CD4-positive, CD25-positive, alpha-beta regulatory T cell (primary cell): ENCODE measurements at regions not wholly inside any gene's neighbourhood (a gene's known extent, or its start where the extent isn't known, plus 50 kb on each side); places are given as distances from the start of the nearest gene placed in this dataset.

Experiments used
- ATAC-seq, 2 donors: fragments of 150-1000 bp; cut with Tn5 transposase; one replicate each; pipeline ENCODE4 v1.10.0; 2021; ENCODE audit warnings: low read depth in 2 of 2, moderate number of reproducible peaks in 2 of 2, moderate library complexity in 1 of 2
- DNase-seq, 3 donors: peaks; one replicate each; pipeline versions ENCODE4 v3.0.0 to v3.0.0-alpha.2; 2012 to 2022; ENCODE audit warnings: mixed read lengths in 1 of 3
- H3K27ac ChIP-seq: one replicate; pipeline ENCODE4 v1.7.0; 2013; ENCODE audit warnings: mild to moderate bottlenecking, low read length; ENCODE audit not compliant: insufficient read depth, poor library complexity, severe bottlenecking
- H3K27me3 ChIP-seq: one replicate; pipeline ENCODE4 v1.7.0; 2013; ENCODE audit warnings: low read length; ENCODE audit not compliant: control insufficient read depth, insufficient read depth
- H3K36me3 ChIP-seq: one replicate; pipeline ENCODE4 v1.7.0; 2013; ENCODE audit warnings: mild to moderate bottlenecking, low read length, moderate library complexity; ENCODE audit not compliant: control insufficient read depth, insufficient read depth
- H3K4me1 ChIP-seq: 2 replicates; pipeline ENCODE4 v1.7.0; 2013; ENCODE audit warnings: mild to moderate bottlenecking, low read length; ENCODE audit not compliant: insufficient read depth, control insufficient read depth, poor library complexity, severe bottlenecking
- H3K4me3 ChIP-seq: one replicate; pipeline ENCODE4 v1.7.0; 2013; ENCODE audit warnings: low read depth, mild to moderate bottlenecking, low read length, moderate library complexity
- H3K9me3 ChIP-seq, 2 experiments: 1 replicate in 1 of 2; 2 replicates in 1 of 2; pipeline ENCODE4 v1.7.0; 2013; ENCODE audit warnings: low read length in 2 of 2, mild to moderate bottlenecking in 1 of 2, moderate library complexity in 1 of 2; ENCODE audit not compliant: control insufficient read depth in 2 of 2
- H3K27ac Mint-ChIP-seq, 3 donors: one replicate each; pipeline ENCODE4 v1.8.0; 2020 to 2022; ENCODE audit warnings: mild to moderate bottlenecking in 3 of 3, mixed read lengths in 3 of 3, moderate library complexity in 2 of 3
- H3K27me3 Mint-ChIP-seq: one replicate; pipeline ENCODE4 v1.8.0; 2022; ENCODE audit warnings: mild to moderate bottlenecking, mixed read lengths
- H3K36me3 Mint-ChIP-seq: one replicate; pipeline ENCODE4 v1.8.0; 2020; ENCODE audit warnings: mixed read lengths
- H3K4me1 Mint-ChIP-seq, 4 donors: one replicate each; pipeline ENCODE4 v1.8.0; 2020 to 2022; ENCODE audit warnings: mixed read lengths in 4 of 4, mild to moderate bottlenecking in 1 of 4
- H3K4me3 Mint-ChIP-seq, 4 donors: one replicate each; pipeline ENCODE4 v1.8.0; 2020 to 2022; ENCODE audit warnings: mild to moderate bottlenecking in 4 of 4, mixed read lengths in 4 of 4, moderate library complexity in 3 of 4
- H3K9me3 Mint-ChIP-seq, 7 donors: one replicate each; pipeline ENCODE4 v1.8.0; 2020 to 2022; ENCODE audit warnings: mixed read lengths in 7 of 7, mild to moderate bottlenecking in 3 of 7, moderate library complexity in 2 of 7

GRCh38 chr14:61226015-61226654 is 55.0 kb downstream of the TMEM30B start:
- Histone ChIP-seq H3K4me1 (no peaks in the 10 kb centered on the region), H3K36me3 (no peaks in the 10 kb centered on the region), H3K27ac (no peak overlapping the region), H3K9me3 (no peaks in the 10 kb centered on the region), H3K4me3 (no peak overlapping the region), H3K27me3 (peaks cover 19% of the 10 kb centered on the region)
- H3K27me3 Mint-ChIP-seq, result peaks cover 35% of the 10 kb centered on the region
- no peak overlapping the region for H3K4me3 Mint-ChIP-seq
- no peak overlapping the region for H3K27ac Mint-ChIP-seq
- no peaks in the 10 kb centered on the region for H3K36me3 Mint-ChIP-seq
- no peaks in the 10 kb centered on the region for H3K9me3 Mint-ChIP-seq
- ATAC-seq (no peak), DNase-seq (peak in 1 of 3 donors; percentile 36)
- no peaks in the 10 kb centered on the region for H3K4me1 Mint-ChIP-seq

GRCh38 chr14:61225344-61225743 is 55.8 kb downstream of the TMEM30B start:
- H3K27ac ChIP-seq, result no peak overlapping the region
- peaks cover 17% of the 10 kb centered on the region for H3K27me3 ChIP-seq
- H3K27me3 Mint-ChIP-seq, result peaks cover 35% of the 10 kb centered on the region
- ATAC-seq (no peak), DNase-seq (peak in 1 of 3 donors; percentile 80)
- no peaks in the 10 kb centered on the region for H3K4me1 ChIP-seq
- H3K9me3 Mint-ChIP-seq, result peaks cover 0 to 1% (median 0%) of the 10 kb centered on the region in 7 donors
- no peak overlapping the region for H3K4me3 ChIP-seq
- no peaks in the 10 kb centered on the region for H3K9me3 ChIP-seq
- no peak overlapping the region for H3K27ac Mint-ChIP-seq
- H3K4me3 Mint-ChIP-seq, result no peak overlapping the region
- no peaks in the 10 kb centered on the region for H3K36me3 Mint-ChIP-seq
- H3K4me1 Mint-ChIP-seq, result no peaks in the 10 kb centered on the region
- no peaks in the 10 kb centered on the region for H3K36me3 ChIP-seq

GRCh38 chr14:61223552-61223951 is 57.6 kb downstream of the TMEM30B start:
- Mint-ChIP-seq H3K36me3 (no peaks in the 10 kb centered on the region), H3K27ac (no peak overlapping the region), H3K9me3 (peaks cover 0 to 1% (median 0%) of the 10 kb centered on the region in 7 donors), H3K4me1 (no peaks in the 10 kb centered on the region), H3K27me3 (peaks cover 42% of the 10 kb centered on the region), H3K4me3 (no peak overlapping the region)
- H3K4me1 ChIP-seq, result no peaks in the 10 kb centered on the region
- H3K27ac ChIP-seq, result no peak overlapping the region
- H3K27me3 ChIP-seq, result peaks cover 25% of the 10 kb centered on the region
- H3K9me3 ChIP-seq, result no peaks in the 10 kb centered on the region
- no peak for ATAC-seq
- H3K36me3 ChIP-seq, result no peaks in the 10 kb centered on the region
- no peak overlapping the region for H3K4me3 ChIP-seq
- no peak for DNase-seq

- Histone ChIP-seq H3K36me3 (no peaks in the 10 kb centered on the region), H3K4me3 (no peak overlapping the region), H3K9me3 (no peaks in the 10 kb centered on the region), H3K27ac (no peak overlapping the region), H3K4me1 (no peaks in the 10 kb centered on the region), H3K27me3 (peaks cover 30% of the 10 kb centered on the region)
- Mint-ChIP-seq H3K36me3 (no peaks in the 10 kb centered on the region), H3K4me1 (no peaks in the 10 kb centered on the region), H3K27me3 (peaks cover 42% of the 10 kb centered on the region), H3K4me3 (no peak overlapping the region), H3K27ac (peak overlapping the region in 1 of 3 donors; percentile 2), H3K9me3 (peaks cover 0 to 2% (median 0%) of the 10 kb centered on the region in 7 donors)
- DNase-seq, result no peak
- no peak for ATAC-seq
Measured at GRCh38 chr14:61222388-61222787, 58.8 kb downstream of the TMEM30B start.

GRCh38 chr14:61221906-61222305 is 59.2 kb downstream of the TMEM30B start:
- Mint-ChIP-seq H3K27ac (no peak overlapping the region), H3K9me3 (peaks cover 0 to 2% (median 0%) of the 10 kb centered on the region in 7 donors), H3K4me3 (no peak overlapping the region), H3K4me1 (no peaks in the 10 kb centered on the region), H3K36me3 (no peaks in the 10 kb centered on the region), H3K27me3 (peaks cover 42% of the 10 kb centered on the region)
- H3K4me3 ChIP-seq, result no peak overlapping the region
- H3K36me3 ChIP-seq, result no peaks in the 10 kb centered on the region
- H3K27ac ChIP-seq, result no peak overlapping the region
- ATAC-seq (no peak), DNase-seq (no peak)
- peaks cover 30% of the 10 kb centered on the region for H3K27me3 ChIP-seq
- no peaks in the 10 kb centered on the region for H3K9me3 ChIP-seq
- no peaks in the 10 kb centered on the region for H3K4me1 ChIP-seq

GRCh38 chr14:61219673-61220072 is 61.5 kb downstream of the TMEM30B start:
- Mint-ChIP-seq H3K4me3 (no peak overlapping the region), H3K27me3 (peaks cover 36% of the 10 kb centered on the region), H3K9me3 (peaks cover 0 to 3% (median 0%) of the 10 kb centered on the region in 7 donors), H3K36me3 (no peaks in the 10 kb centered on the region), H3K27ac (no peak overlapping the region), H3K4me1 (no peaks in the 10 kb centered on the region)
- H3K36me3 ChIP-seq, result no peaks in the 10 kb centered on the region
- no peak overlapping the region for H3K4me3 ChIP-seq
- H3K27ac ChIP-seq, result no peak overlapping the region
- ATAC-seq (no peak), DNase-seq (no peak)
- peaks cover 25% of the 10 kb centered on the region for H3K27me3 ChIP-seq
- H3K9me3 ChIP-seq, result no peaks in the 10 kb centered on the region
- no peaks in the 10 kb centered on the region for H3K4me1 ChIP-seq

GRCh38 chr14:61219256-61219655 is 61.9 kb downstream of the TMEM30B start:
- peaks cover 0 to 7% (median 0%) of the 10 kb centered on the region in 7 donors for H3K9me3 Mint-ChIP-seq
- Histone ChIP-seq H3K27me3 (peaks cover 24% of the 10 kb centered on the region), H3K9me3 (no peaks in the 10 kb centered on the region), H3K36me3 (no peaks in the 10 kb centered on the region), H3K27ac (no peak overlapping the region), H3K4me3 (no peak overlapping the region), H3K4me1 (no peaks in the 10 kb centered on the region)
- no peak overlapping the region for H3K4me3 Mint-ChIP-seq
- no peak overlapping the region for H3K27ac Mint-ChIP-seq
- ATAC-seq, result no peak
- H3K4me1 Mint-ChIP-seq, result no peaks in the 10 kb centered on the region
- H3K27me3 Mint-ChIP-seq, result peaks cover 35% of the 10 kb centered on the region
- no peaks in the 10 kb centered on the region for H3K36me3 Mint-ChIP-seq
- no peak for DNase-seq

- no peaks in the 10 kb centered on the region for H3K36me3 Mint-ChIP-seq
- no peak overlapping the region for H3K4me3 Mint-ChIP-seq
- DNase-seq (no peak), ATAC-seq (no peak)
- H3K4me1 Mint-ChIP-seq, result no peaks in the 10 kb centered on the region
- no peak overlapping the region for H3K4me3 ChIP-seq
- no peak overlapping the region for H3K27ac Mint-ChIP-seq
- H3K27ac ChIP-seq, result no peak overlapping the region
- H3K27me3 ChIP-seq, result peaks cover 27% of the 10 kb centered on the region
- H3K27me3 Mint-ChIP-seq, result peaks cover 31% of the 10 kb centered on the region
- no peaks in the 10 kb centered on the region for H3K9me3 ChIP-seq
- H3K4me1 ChIP-seq, result no peaks in the 10 kb centered on the region
- H3K36me3 ChIP-seq, result no peaks in the 10 kb centered on the region
- peaks cover 0 to 10% (median 0%) of the 10 kb centered on the region in 7 donors for H3K9me3 Mint-ChIP-seq
Measured at GRCh38 chr14:61218767-61219166, 62.4 kb downstream of the TMEM30B start.
